ENCODE measurements at regions not wholly inside any gene's neighbourhood (a gene's known extent, or its start where the extent isn't known, plus 50 kb on each side); places are given as distances from the start of the nearest gene placed in this dataset.

- no peak overlapping the region for H3K4me2 ChIP-seq (ENCODE audit: low read length)
- peak overlapping the region; percentile 21; the same call in 1 of the 2 replicates for H2AFZ ChIP-seq (ENCODE audit: low read length)
- peaks cover 24% of the 10 kb centered on the region for H3K4me1 ChIP-seq (ENCODE audit: insufficient read depth, low read length, poor library complexity, severe bottlenecking)
- DNase-seq (ENCODE audit: low spot score) = no peak
- no peaks in the 10 kb centered on the region for H3K36me3 ChIP-seq (ENCODE audit: insufficient read depth, low read length)
- ChIA-PET CTCF (ENCODE audit: unreplicated experiment) (no interaction called here), POLR2A (interaction anchor here (0.6 to 0.9 kb wide), 4 partner anchors 9 to 291 kb away, joined by 3 to 6 read pairs (median 3); no protein-coding TSS in a partner anchor)
- intact Hi-C loops (cut with micrococcal nuclease; ENCODE audit: unreplicated experiment) = no loop called here
- H3K79me2 ChIP-seq (ENCODE audit: insufficient read depth, low read depth, low read length) = no peaks in the 10 kb centered on the region
- H4K20me1 ChIP-seq (ENCODE audit: insufficient read depth, low read length) = no peaks in the 10 kb centered on the region
- H3K27ac ChIP-seq (ENCODE audit: low read depth, low read length, poor library complexity, severe bottlenecking) = no peak overlapping the region
- H3K4me3 ChIP-seq (ENCODE audit: low read depth, low read length, poor library complexity, severe bottlenecking) = no peak overlapping the region
- H3K9me3 ChIP-seq (ENCODE audit: low read length) = no peaks in the 10 kb centered on the region
- BruUV-seq (replicated peaks) = no TSS peak
- TF ChIP-seq CTCF (conservative IDR thresholded peaks at IDR 0.05; ENCODE audit: low read length) (no peak), EZH2phosphoT487 (IDR thresholded peaks at IDR 0.05; ENCODE audit: borderline replicate concordance, low read depth, low read length) (no peak)
- no peaks in the 10 kb centered on the region for H3K9me2 ChIP-seq (ENCODE audit: insufficient read depth, low read length)
These were observed 378.1 kb upstream of the JARID2 start for GRCh38 chr6:14867802-14868201.

GRCh38 chr6:14871221-14871620 lies 374.6 kb upstream of the JARID2 start:
- no peaks in the 10 kb centered on the region for H3K9me3 ChIP-seq (ENCODE audit: low read length)
- DNase-seq (ENCODE audit: low spot score) = no peak
- no peak overlapping the region for H2AFZ ChIP-seq (ENCODE audit: low read length)
- no peaks in the 10 kb centered on the region for H4K20me1 ChIP-seq (ENCODE audit: insufficient read depth, low read length)
- H3K9me2 ChIP-seq (ENCODE audit: insufficient read depth, low read length) = no peaks in the 10 kb centered on the region
- peaks cover 13% of the 10 kb centered on the region for H3K4me1 ChIP-seq (ENCODE audit: insufficient read depth, low read length, poor library complexity, severe bottlenecking)
- intact Hi-C loops (cut with micrococcal nuclease; ENCODE audit: unreplicated experiment) = no loop called here
- H3K27ac ChIP-seq (ENCODE audit: low read depth, low read length, poor library complexity, severe bottlenecking) = no peak overlapping the region
- TF ChIP-seq CTCF (conservative IDR thresholded peaks at IDR 0.05; ENCODE audit: low read length) (no peak), EZH2phosphoT487 (IDR thresholded peaks at IDR 0.05; ENCODE audit: borderline replicate concordance, low read depth, low read length) (no peak)
- H3K79me2 ChIP-seq (ENCODE audit: insufficient read depth, low read depth, low read length) = no peaks in the 10 kb centered on the region
- no TSS peak for BruUV-seq (replicated peaks)
- H3K36me3 ChIP-seq (ENCODE audit: insufficient read depth, low read length) = no peaks in the 10 kb centered on the region
- CTCF ChIA-PET (ENCODE audit: unreplicated experiment) = no interaction called here
- H3K4me3 ChIP-seq (ENCODE audit: low read depth, low read length, poor library complexity, severe bottlenecking) = no peak overlapping the region
- H3K4me2 ChIP-seq (ENCODE audit: low read length) = no peak overlapping the region
- POLR2A ChIA-PET = interaction anchor here (0.7 kb wide), 1 partner anchor 211 kb away, joined by 4 read pairs; no protein-coding TSS in a partner anchor

- no peak overlapping the region for H3K4me2 ChIP-seq (ENCODE audit: low read length)
- peaks cover 22% of the 10 kb centered on the region for H3K4me1 ChIP-seq (ENCODE audit: insufficient read depth, low read length, poor library complexity, severe bottlenecking)
- no peaks in the 10 kb centered on the region for H3K79me2 ChIP-seq (ENCODE audit: insufficient read depth, low read depth, low read length)
- H3K4me3 ChIP-seq (ENCODE audit: low read depth, low read length, poor library complexity, severe bottlenecking) = no peak overlapping the region
- TF ChIP-seq CTCF (conservative IDR thresholded peaks at IDR 0.05; ENCODE audit: low read length) (no peak), EZH2phosphoT487 (IDR thresholded peaks at IDR 0.05; ENCODE audit: borderline replicate concordance, low read depth, low read length) (no peak)
- POLR2A ChIA-PET = interaction anchor here (0.5 to 1.7 kb wide), 4 partner anchors 12 to 390 kb away, joined by 3 to 4 read pairs (median 3); no protein-coding TSS in a partner anchor
- no peaks in the 10 kb centered on the region for H3K9me3 ChIP-seq (ENCODE audit: low read length)
- H4K20me1 ChIP-seq (ENCODE audit: insufficient read depth, low read length) = no peaks in the 10 kb centered on the region
- H3K9me2 ChIP-seq (ENCODE audit: insufficient read depth, low read length) = no peaks in the 10 kb centered on the region
- no peaks in the 10 kb centered on the region for H3K36me3 ChIP-seq (ENCODE audit: insufficient read depth, low read length)
- no peak overlapping the region; the same call in 1 of the 2 replicates for H2AFZ ChIP-seq (ENCODE audit: low read length)
- intact Hi-C loops (cut with micrococcal nuclease; ENCODE audit: unreplicated experiment) = no loop called here
- BruUV-seq (replicated peaks) = no TSS peak
- DNase-seq (ENCODE audit: low spot score) = no peak
- no peak overlapping the region for H3K27ac ChIP-seq (ENCODE audit: low read depth, low read length, poor library complexity, severe bottlenecking)
- CTCF ChIA-PET (ENCODE audit: unreplicated experiment) = interaction anchor here (1.5 kb wide), 1 partner anchor 10 kb away, joined by 3 read pairs; no protein-coding TSS in a partner anchor
These were observed 372.8 kb upstream of the JARID2 start for GRCh38 chr6:14873101-14873500.
